Mesenchymal stem cell (in vitro differentiated cells and primary cell): ENCODE measurements at regions not wholly inside any gene's neighbourhood (a gene's known extent, or its start where the extent isn't known, plus 50 kb on each side); places are given as distances from the start of the nearest gene placed in this dataset.
A peak's percentile ranks its signal among the peaks of the same experiment; 100 is the strongest.

Source experiments
- DNase-seq: peaks from one replicate; pipeline ENCODE4 v3.0.0-alpha.2; 2013
- H2AFZ ChIP-seq: one replicate; pipeline ENCODE4 v1.6.1; 2013; ENCODE audit warnings: low read depth, mild to moderate bottlenecking, control low read depth, inconsistent platforms, low read length, moderate library complexity
- H2AK5ac ChIP-seq: 2 replicates; pipeline ENCODE4 v1.6.1; 2013; ENCODE audit warnings: low read length, moderate library complexity, mild to moderate bottlenecking, inconsistent platforms; ENCODE audit not compliant: severe bottlenecking
- H2BK120ac ChIP-seq: one replicate; pipeline ENCODE4 v1.6.1; 2013; ENCODE audit warnings: low read depth, mild to moderate bottlenecking, inconsistent platforms, low read length, moderate library complexity
- H2BK12ac ChIP-seq, 2 experiments: one replicate each; pipeline ENCODE4 v1.6.1; 2013; ENCODE audit warnings: inconsistent platforms in 2 of 2, low read length in 2 of 2, mild to moderate bottlenecking in 2 of 2, moderate library complexity in 2 of 2, control low read depth in 1 of 2
- H2BK15ac ChIP-seq: one replicate; pipeline ENCODE4 v1.6.1; 2013; ENCODE audit warnings: mild to moderate bottlenecking, low read depth, inconsistent platforms; ENCODE audit not compliant: poor library complexity, severe bottlenecking
- H2BK5ac ChIP-seq: 2 replicates; pipeline ENCODE4 v1.6.1; 2013; ENCODE audit warnings: low read depth, mild to moderate bottlenecking, low read length, control low read depth, inconsistent platforms; ENCODE audit not compliant: poor library complexity, severe bottlenecking
- H3K14ac ChIP-seq, 2 experiments: one replicate each; pipeline ENCODE4 v1.6.1; 2013; ENCODE audit warnings: inconsistent platforms in 2 of 2, low read length in 2 of 2, control low read depth in 1 of 2, mild to moderate bottlenecking in 1 of 2, moderate library complexity in 1 of 2
- H3K18ac ChIP-seq, 2 experiments: one replicate each; pipeline ENCODE4 v1.6.1; 2013; ENCODE audit warnings: inconsistent platforms in 2 of 2, low read length in 2 of 2, control low read depth in 1 of 2, low read depth in 1 of 2, mild to moderate bottlenecking in 1 of 2
- H3K23ac ChIP-seq, 2 experiments: one replicate each; pipeline ENCODE4 v1.6.1; 2013; ENCODE audit warnings: inconsistent platforms in 2 of 2, low read length in 2 of 2, mild to moderate bottlenecking in 2 of 2, moderate library complexity in 2 of 2, control low read depth in 1 of 2
- H3K27ac ChIP-seq: 2 replicates; pipeline ENCODE4 v1.5.1; 2013; ENCODE audit warnings: mild to moderate bottlenecking, moderate library complexity, low read length, control low read depth, inconsistent platforms; ENCODE audit not compliant: poor library complexity, severe bottlenecking
- H3K27me3 ChIP-seq, 2 experiments: 2 replicates each; pipeline versions ENCODE4 v1.6.1 to v1.7.0; 2013; ENCODE audit warnings: low read length in 2 of 2, mild to moderate bottlenecking in 2 of 2, moderate library complexity in 2 of 2, control low read depth in 1 of 2, inconsistent platforms in 1 of 2; ENCODE audit not compliant: control insufficient read depth in 1 of 2, insufficient read depth in 1 of 2
- H3K36me3 ChIP-seq, 2 experiments: 2 replicates each; pipeline versions ENCODE4 v1.6.1 to v1.7.0; 2013; ENCODE audit warnings: low read length in 2 of 2, control low read depth in 1 of 2, inconsistent platforms in 1 of 2, low read depth in 1 of 2, mild to moderate bottlenecking in 1 of 2; ENCODE audit not compliant: insufficient read depth in 2 of 2, control insufficient read depth in 1 of 2
- H3K4ac ChIP-seq, 2 experiments: one replicate each; pipeline ENCODE4 v1.6.1; 2013; ENCODE audit warnings: inconsistent platforms in 2 of 2, low read length in 2 of 2, mild to moderate bottlenecking in 2 of 2, moderate library complexity in 2 of 2, control low read depth in 1 of 2, low read depth in 1 of 2
- H3K4me1 ChIP-seq: 2 replicates; pipeline ENCODE4 v1.6.1; 2013; ENCODE audit warnings: low read depth, low read length, control low read depth; ENCODE audit not compliant: control insufficient read depth, insufficient read depth
- H3K4me2 ChIP-seq: 2 replicates; pipeline ENCODE4 v1.6.1; 2013; ENCODE audit warnings: low read length, mild to moderate bottlenecking, inconsistent platforms; ENCODE audit not compliant: poor library complexity, severe bottlenecking
- H3K4me3 ChIP-seq, 2 experiments: 2 replicates each; pipeline versions ENCODE4 v1.5.1 to v1.7.0; 2013; ENCODE audit warnings: low read length in 2 of 2, mild to moderate bottlenecking in 2 of 2, control low read depth in 1 of 2, low read depth in 1 of 2; ENCODE audit not compliant: insufficient read depth in 1 of 2
- H3K79me1 ChIP-seq: replicated peaks from 2 replicates; pipeline ENCODE4 v1.6.1; 2013; ENCODE audit warnings: mild to moderate bottlenecking, control low read depth, low read length, inconsistent platforms; ENCODE audit not compliant: poor library complexity, severe bottlenecking
- H3K9ac ChIP-seq: 2 replicates; pipeline ENCODE4 v1.7.0; 2013; ENCODE audit warnings: mild to moderate bottlenecking, low read length, moderate library complexity
- H3K9me3 ChIP-seq: 2 replicates; pipeline ENCODE4 v1.7.0; 2013; ENCODE audit warnings: mild to moderate bottlenecking, low read length; ENCODE audit not compliant: control insufficient read depth
- H4K8ac ChIP-seq: one replicate; pipeline ENCODE4 v1.6.1; 2013; ENCODE audit warnings: inconsistent platforms, mild to moderate bottlenecking, low read length, moderate library complexity
- H4K91ac ChIP-seq: one replicate; pipeline ENCODE4 v1.6.1; 2013; ENCODE audit warnings: mild to moderate bottlenecking, low read length, inconsistent platforms
- WGBS: methylation state at CpG from one replicate; pipeline ENCODE4 v1.1.7; 2013; ENCODE audit warnings: mixed read lengths; 5-methylcytosine and 5-hydroxymethylcytosine counted together

GRCh38 chr17:69944406-69944805 lies 130.6 kb upstream of the KCNJ16 start:
- no peak overlapping the region for H3K9ac ChIP-seq
- no peak overlapping the region for H3K23ac ChIP-seq
- no peak overlapping the region for H2BK15ac ChIP-seq
- H3K79me1 ChIP-seq, result no peaks in the 10 kb centered on the region
- H2AFZ ChIP-seq, result no peak overlapping the region
- H3K36me3 ChIP-seq, result no peaks in the 10 kb centered on the region
- no peak overlapping the region for H2AK5ac ChIP-seq
- 92% methylated on average over 3 of the region's 5 CpGs for whole genome bisulfite sequencing
- peaks cover 3% of the 10 kb centered on the region for H3K4me1 ChIP-seq
- H4K91ac ChIP-seq, result no peak overlapping the region
- H3K9me3 ChIP-seq, result no peaks in the 10 kb centered on the region
- H2BK12ac ChIP-seq, result no peak overlapping the region
- no peak overlapping the region for H3K4me2 ChIP-seq
- no peak overlapping the region for H3K4me3 ChIP-seq
- no peak for DNase-seq
- H4K8ac ChIP-seq, result no peak overlapping the region
- H3K14ac ChIP-seq, result no peak overlapping the region
- no peaks in the 10 kb centered on the region for H3K27me3 ChIP-seq
- no peak overlapping the region for H3K27ac ChIP-seq
- no peak overlapping the region for H3K18ac ChIP-seq
- no peak overlapping the region for H2BK120ac ChIP-seq
- no peak overlapping the region for H3K4ac ChIP-seq
- H2BK5ac ChIP-seq, result no peak overlapping the region

- Histone ChIP-seq H2BK15ac (no peak overlapping the region), H2BK12ac (peak overlapping the region in 1 of 2 experiments; percentile 72), H2AFZ (no peak overlapping the region), H3K4me1 (peaks cover 3% of the 10 kb centered on the region), H4K8ac (no peak overlapping the region), H3K36me3 (no peaks in the 10 kb centered on the region), H2BK5ac (no peak overlapping the region), H2AK5ac (no peak overlapping the region), H3K4ac (no peak overlapping the region), H3K4me2 (no peak overlapping the region), H2BK120ac (no peak overlapping the region), H4K91ac (no peak overlapping the region), H3K27ac (peak overlapping the region; percentile 65), H3K23ac (no peak overlapping the region), H3K18ac (no peak overlapping the region), H3K14ac (no peak overlapping the region), H3K79me1 (no peaks in the 10 kb centered on the region), H3K27me3 (no peaks in the 10 kb centered on the region), H3K9me3 (no peaks in the 10 kb centered on the region), H3K4me3 (no peak overlapping the region), H3K9ac (no peak overlapping the region)
- 26% methylated on average over 3 of the region's 3 CpGs for WGBS
- DNase-seq, result peak; percentile 13
Observed at GRCh38 chr17:69945698-69946185, 129.3 kb upstream of the KCNJ16 start.

- no peak overlapping the region for H3K14ac ChIP-seq
- H3K23ac ChIP-seq, result no peak overlapping the region
- DNase-seq, result peak; percentile 65
- no peak overlapping the region for H4K91ac ChIP-seq
- WGBS, result 50% methylated on average over 4 of the region's 4 CpGs
- H3K4me1 ChIP-seq, result peaks cover 3% of the 10 kb centered on the region
- no peak overlapping the region for H4K8ac ChIP-seq
- no peaks in the 10 kb centered on the region for H3K36me3 ChIP-seq
- no peak overlapping the region for H3K9ac ChIP-seq
- no peak overlapping the region for H2BK5ac ChIP-seq
- H2BK15ac ChIP-seq, result no peak overlapping the region
- no peaks in the 10 kb centered on the region for H3K9me3 ChIP-seq
- no peak overlapping the region for H3K4me3 ChIP-seq
- H3K27me3 ChIP-seq, result no peaks in the 10 kb centered on the region
- H3K79me1 ChIP-seq, result no peaks in the 10 kb centered on the region
- no peak overlapping the region for H2BK120ac ChIP-seq
- H3K4ac ChIP-seq, result no peak overlapping the region
- no peak overlapping the region for H3K4me2 ChIP-seq
- H2AK5ac ChIP-seq, result no peak overlapping the region
- H2BK12ac ChIP-seq, result peak overlapping the region in 1 of 2 experiments; percentile 54
- H3K18ac ChIP-seq, result no peak overlapping the region
- H3K27ac ChIP-seq, result peak overlapping the region; percentile 44
- no peak overlapping the region for H2AFZ ChIP-seq
Observed at GRCh38 chr17:69947027-69947759, 127.8 kb upstream of the KCNJ16 start.

- 94% methylated on average over 1 of the region's 1 CpG for WGBS
- Histone ChIP-seq H3K4ac (no peak overlapping the region), H2BK12ac (no peak overlapping the region), H2BK15ac (no peak overlapping the region), H3K4me1 (peaks cover 3% of the 10 kb centered on the region), H3K9ac (no peak overlapping the region), H3K36me3 (no peaks in the 10 kb centered on the region), H2AFZ (no peak overlapping the region), H3K79me1 (no peaks in the 10 kb centered on the region), H2BK120ac (no peak overlapping the region), H3K4me3 (no peak overlapping the region), H3K9me3 (no peaks in the 10 kb centered on the region), H2AK5ac (no peak overlapping the region), H3K4me2 (no peak overlapping the region), H4K91ac (no peak overlapping the region), H4K8ac (no peak overlapping the region), H2BK5ac (no peak overlapping the region), H3K18ac (no peak overlapping the region), H3K14ac (no peak overlapping the region), H3K27ac (no peak overlapping the region), H3K23ac (no peak overlapping the region), H3K27me3 (no peaks in the 10 kb centered on the region)
- no peak for DNase-seq
Observed at GRCh38 chr17:69948406-69948805, 126.6 kb upstream of the KCNJ16 start.
